ENCODE measurements at regions not wholly inside any gene's neighbourhood (a gene's known extent, or its start where the extent isn't known, plus 50 kb on each side); places are given as distances from the start of the nearest gene placed in this dataset.
A peak's percentile ranks its signal among the peaks of the same experiment; 100 is the strongest.

DNA sequence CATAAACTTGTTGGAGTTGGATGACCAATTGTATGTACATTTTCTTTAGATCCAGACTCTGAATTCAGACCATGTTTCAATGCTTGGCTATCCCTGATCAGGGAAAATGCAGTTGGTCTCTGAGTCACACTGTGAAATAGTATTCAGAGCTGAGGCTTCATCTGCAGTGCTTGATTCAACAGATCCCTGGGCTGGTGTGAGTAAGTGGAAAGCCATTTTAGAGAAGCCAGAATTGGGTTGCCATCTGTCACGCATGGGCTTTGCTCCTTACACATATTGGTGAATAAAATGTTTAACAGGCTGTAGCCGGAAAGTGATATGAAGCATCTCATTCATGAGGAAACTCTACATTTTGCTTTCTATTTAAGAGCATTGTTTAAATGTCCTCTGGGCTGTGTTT lies 50.0 kb upstream of the ACYP2 start:
- Histone ChIP-seq H3K4me3 (no peak overlapping the region), H3K9ac (ENCODE audit: insufficient read length) (no peak overlapping the region), H3K27ac (no peak overlapping the region), H3K9me3 (ENCODE audit: low read depth, low read length) (no peaks in the 10 kb centered on the region), H3K36me3 (ENCODE audit: insufficient read depth, low read length) (no peaks in the 10 kb centered on the region)
- DNase-seq (ENCODE audit: low read depth, low spot score), result no peak
- TF ChIP-seq POLR2AphosphoS5 (IDR thresholded peaks at IDR 0.05; ENCODE audit: borderline replicate concordance, low read depth, low read length), result no peak
- TF ChIP-seq FOXP2 (optimal IDR thresholded peaks at IDR 0.05; ENCODE audit: control extremely low read depth, extremely low read length, insufficient read depth), result no peak

DNA sequence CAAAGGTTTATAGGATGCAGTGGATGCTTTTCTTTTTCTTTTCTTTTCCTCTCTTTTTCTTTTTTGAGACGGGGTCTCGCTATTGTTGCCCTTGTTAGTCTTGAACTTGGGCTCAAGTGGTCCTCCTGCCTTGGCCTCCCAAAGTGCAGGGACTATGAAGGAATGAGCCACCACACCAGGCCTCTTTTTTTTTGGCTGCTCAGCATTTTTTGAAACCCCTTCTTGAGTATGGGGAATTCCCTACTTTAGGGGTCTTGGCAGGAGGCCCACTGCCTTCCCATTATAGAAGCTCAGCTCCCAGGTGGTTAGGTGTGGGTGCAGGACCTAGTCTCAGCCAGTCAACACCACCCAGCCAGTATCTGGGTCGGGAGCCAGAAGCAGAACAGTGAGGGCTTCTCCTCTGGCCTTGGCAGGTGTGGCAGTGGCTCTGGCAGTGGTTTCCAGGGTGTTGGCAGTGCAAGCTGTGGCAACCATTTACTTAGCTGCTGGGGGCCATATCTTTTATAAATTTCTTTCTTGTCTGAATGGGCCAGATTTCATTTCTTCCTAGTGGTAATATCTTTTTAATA lies 51.4 kb upstream of the ACYP2 start:
- H3K27ac ChIP-seq, result no peak overlapping the region
- no peaks in the 10 kb centered on the region for H3K9me3 ChIP-seq (ENCODE audit: low read depth, low read length)
- TF ChIP-seq EZH2 (IDR thresholded peaks at IDR 0.05) (no peak), POLR2AphosphoS5 (IDR thresholded peaks at IDR 0.05; ENCODE audit: borderline replicate concordance, low read depth, low read length) (no peak), FOXP2 (optimal IDR thresholded peaks at IDR 0.05; ENCODE audit: control extremely low read depth, extremely low read length, insufficient read depth) (no peak)
- no peaks in the 10 kb centered on the region for H3K36me3 ChIP-seq (ENCODE audit: insufficient read depth, low read length)
- DNase-seq (ENCODE audit: low read depth, low spot score), result no peak
- no peak overlapping the region for H3K9ac ChIP-seq (ENCODE audit: insufficient read length)
- no peak overlapping the region for H3K4me3 ChIP-seq

DNA sequence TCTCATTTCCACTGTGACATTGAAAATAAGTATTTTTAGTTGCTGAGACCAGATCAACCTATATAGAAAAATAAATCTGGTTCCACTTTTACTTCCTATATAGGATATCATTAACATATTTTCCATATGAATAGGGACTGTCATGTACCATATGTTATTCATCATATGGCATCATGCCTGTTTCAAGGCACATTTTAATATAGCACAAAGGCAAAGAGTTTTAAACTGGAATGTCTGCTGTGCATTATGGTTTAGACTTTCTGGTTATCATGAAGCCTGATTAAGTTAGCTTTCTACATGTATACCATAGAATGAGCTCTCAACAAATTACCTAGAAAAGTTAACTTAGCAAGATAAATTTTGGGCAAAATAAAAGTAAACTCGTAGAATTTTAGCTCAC lies 53.0 kb upstream of the ACYP2 start:
- H3K4me3 ChIP-seq, result peak overlapping the region; percentile 61
- peak overlapping the region; percentile 53 for H3K9ac ChIP-seq (ENCODE audit: insufficient read length)
- H3K27ac ChIP-seq, result peak overlapping the region; percentile 92
- no peaks in the 10 kb centered on the region for H3K36me3 ChIP-seq (ENCODE audit: insufficient read depth, low read length)
- H3K9me3 ChIP-seq (ENCODE audit: low read depth, low read length), result no peaks in the 10 kb centered on the region
- no peak for TF ChIP-seq EZH2 (IDR thresholded peaks at IDR 0.05)
- peak; percentile 14 for DNase-seq (ENCODE audit: low read depth, low spot score)

GRCh38 chr2:54061272-54061671 lies 54.1 kb upstream of the ACYP2 start:
- no peak for TF ChIP-seq EZH2 (IDR thresholded peaks at IDR 0.05)
- Histone ChIP-seq H3K36me3 (ENCODE audit: insufficient read depth, low read length) (no peaks in the 10 kb centered on the region), H3K9me3 (ENCODE audit: low read depth, low read length) (no peaks in the 10 kb centered on the region), H3K4me3 (no peak overlapping the region), H3K9ac (ENCODE audit: insufficient read length) (no peak overlapping the region), H3K27ac (no peak overlapping the region)
- DNase-seq (ENCODE audit: low read depth, low spot score), result no peak

DNA sequence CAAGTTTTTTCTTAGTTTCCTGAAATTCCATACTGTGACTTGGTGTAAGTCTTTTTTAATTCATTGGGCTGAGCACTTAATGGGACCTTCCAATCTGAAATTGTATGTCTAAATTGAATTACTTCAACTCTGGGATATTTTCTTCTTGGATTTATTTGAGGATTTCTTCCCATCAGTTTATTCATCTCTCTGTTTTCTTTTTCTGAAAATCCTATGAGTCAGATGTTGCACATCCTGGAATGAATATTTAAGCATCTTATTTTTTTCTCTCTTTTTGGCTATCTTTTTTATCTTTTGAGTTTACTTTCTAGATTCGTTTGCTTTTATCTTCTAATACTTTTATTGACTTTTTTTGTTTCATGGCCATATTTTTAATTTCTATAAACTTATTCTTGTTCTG lies 55.4 kb upstream of the ACYP2 start:
- no peak overlapping the region for H3K9ac ChIP-seq (ENCODE audit: insufficient read length)
- H3K9me3 ChIP-seq (ENCODE audit: low read depth, low read length), result no peaks in the 10 kb centered on the region
- DNase-seq (ENCODE audit: low read depth, low spot score), result no peak
- no peaks in the 10 kb centered on the region for H3K36me3 ChIP-seq (ENCODE audit: insufficient read depth, low read length)
- no peak overlapping the region for H3K27ac ChIP-seq
- H3K4me3 ChIP-seq, result no peak overlapping the region
- TF ChIP-seq FOXP2 (optimal IDR thresholded peaks at IDR 0.05; ENCODE audit: control extremely low read depth, extremely low read length, insufficient read depth) (no peak), EZH2 (IDR thresholded peaks at IDR 0.05) (no peak), POLR2AphosphoS5 (IDR thresholded peaks at IDR 0.05; ENCODE audit: borderline replicate concordance, low read depth, low read length) (no peak)

DNA sequence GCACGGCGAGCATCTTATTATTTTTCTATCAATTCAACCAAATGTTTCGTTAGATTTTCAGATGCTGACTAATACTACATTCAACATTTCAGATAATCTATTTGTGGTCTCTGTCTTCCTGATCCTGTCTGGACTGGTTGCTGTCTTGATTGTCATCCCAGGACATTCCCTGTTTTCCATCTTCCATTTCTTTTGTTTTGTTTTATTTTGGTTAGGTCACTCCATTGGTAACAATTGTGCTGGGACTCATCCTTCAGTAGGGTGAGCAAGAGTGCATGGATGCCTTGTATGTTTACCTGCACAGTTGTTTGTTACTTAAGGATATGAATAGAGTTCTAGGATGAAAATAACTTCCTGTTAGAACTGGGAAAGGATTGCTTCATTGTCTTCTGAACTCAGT lies 55.9 kb upstream of the ACYP2 start:
- no peak overlapping the region for H3K4me3 ChIP-seq
- no peak overlapping the region for H3K9ac ChIP-seq (ENCODE audit: insufficient read length)
- TF ChIP-seq POLR2AphosphoS5 (IDR thresholded peaks at IDR 0.05; ENCODE audit: borderline replicate concordance, low read depth, low read length) (no peak), EZH2 (IDR thresholded peaks at IDR 0.05) (no peak), FOXP2 (optimal IDR thresholded peaks at IDR 0.05; ENCODE audit: control extremely low read depth, extremely low read length, insufficient read depth) (no peak)
- no peaks in the 10 kb centered on the region for H3K9me3 ChIP-seq (ENCODE audit: low read depth, low read length)
- H3K27ac ChIP-seq, result no peak overlapping the region
- DNase-seq (ENCODE audit: low read depth, low spot score), result no peak
- H3K36me3 ChIP-seq (ENCODE audit: insufficient read depth, low read length), result no peaks in the 10 kb centered on the region

- DNase-seq (ENCODE audit: low read depth, low spot score), result no peak
- Histone ChIP-seq H3K9ac (ENCODE audit: insufficient read length) (no peak overlapping the region), H3K36me3 (ENCODE audit: insufficient read depth, low read length) (no peaks in the 10 kb centered on the region), H3K9me3 (ENCODE audit: low read depth, low read length) (no peaks in the 10 kb centered on the region), H3K27ac (no peak overlapping the region), H3K4me3 (no peak overlapping the region)
- TF ChIP-seq EZH2 (IDR thresholded peaks at IDR 0.05) (no peak), FOXP2 (optimal IDR thresholded peaks at IDR 0.05; ENCODE audit: control extremely low read depth, extremely low read length, insufficient read depth) (no peak), POLR2AphosphoS5 (IDR thresholded peaks at IDR 0.05; ENCODE audit: borderline replicate concordance, low read depth, low read length) (no peak)
These were observed 57.0 kb upstream of the ACYP2 start for GRCh38 chr2:54058449-54058848.

GRCh38 chr2:54054774-54055173 lies 60.6 kb upstream of the ACYP2 start:
- H3K9ac ChIP-seq (ENCODE audit: insufficient read length), result no peak overlapping the region
- H3K9me3 ChIP-seq (ENCODE audit: low read depth, low read length), result no peaks in the 10 kb centered on the region
- no peak overlapping the region for H3K4me3 ChIP-seq
- DNase-seq (ENCODE audit: low read depth, low spot score), result no peak
- no peak overlapping the region for H3K27ac ChIP-seq
- H3K36me3 ChIP-seq (ENCODE audit: insufficient read depth, low read length), result no peaks in the 10 kb centered on the region
- TF ChIP-seq FOXP2 (optimal IDR thresholded peaks at IDR 0.05; ENCODE audit: control extremely low read depth, extremely low read length, insufficient read depth), result no peak
- TF ChIP-seq EZH2 (IDR thresholded peaks at IDR 0.05), result no peak
- TF ChIP-seq POLR2AphosphoS5 (IDR thresholded peaks at IDR 0.05; ENCODE audit: borderline replicate concordance, low read depth, low read length), result no peak

DNA sequence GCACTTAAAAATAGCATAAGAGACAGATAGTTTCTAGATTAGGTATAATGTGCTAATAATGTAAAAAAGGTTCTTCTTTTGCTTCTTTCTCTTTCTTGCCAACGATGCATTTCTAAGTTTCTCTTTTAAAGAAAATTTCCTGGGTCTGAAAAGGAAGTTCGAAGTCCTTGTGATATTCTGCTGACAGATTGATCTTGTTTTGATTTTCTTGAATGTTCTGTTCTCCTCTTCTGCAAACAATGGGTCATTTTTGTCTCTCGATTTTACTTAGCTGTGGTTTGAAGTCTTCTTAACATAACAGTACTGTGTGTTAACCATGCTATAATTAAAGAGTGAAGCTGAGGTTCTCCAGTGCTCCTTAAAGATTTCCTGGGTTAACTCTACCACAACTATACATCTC lies 61.1 kb upstream of the ACYP2 start:
- Histone ChIP-seq H3K27ac (no peak overlapping the region), H3K36me3 (ENCODE audit: insufficient read depth, low read length) (no peaks in the 10 kb centered on the region), H3K4me3 (no peak overlapping the region), H3K9ac (ENCODE audit: insufficient read length) (no peak overlapping the region), H3K9me3 (ENCODE audit: low read depth, low read length) (no peaks in the 10 kb centered on the region)
- TF ChIP-seq POLR2AphosphoS5 (IDR thresholded peaks at IDR 0.05; ENCODE audit: borderline replicate concordance, low read depth, low read length) (no peak), EZH2 (IDR thresholded peaks at IDR 0.05) (no peak), FOXP2 (optimal IDR thresholded peaks at IDR 0.05; ENCODE audit: control extremely low read depth, extremely low read length, insufficient read depth) (no peak)
- DNase-seq (ENCODE audit: low read depth, low spot score), result no peak

Measured in SK-N-MC (cell line).